ENCODE measurements at regions not wholly inside any gene's neighbourhood (a gene's known extent, or its start where the extent isn't known, plus 50 kb on each side); places are given as distances from the start of the nearest gene placed in this dataset.
"Not testable (repeated sequence)": the region's sequence is repeated elsewhere in the genome, so short reads cannot be mapped to it uniquely, and the experiment has no call there.

DNA sequence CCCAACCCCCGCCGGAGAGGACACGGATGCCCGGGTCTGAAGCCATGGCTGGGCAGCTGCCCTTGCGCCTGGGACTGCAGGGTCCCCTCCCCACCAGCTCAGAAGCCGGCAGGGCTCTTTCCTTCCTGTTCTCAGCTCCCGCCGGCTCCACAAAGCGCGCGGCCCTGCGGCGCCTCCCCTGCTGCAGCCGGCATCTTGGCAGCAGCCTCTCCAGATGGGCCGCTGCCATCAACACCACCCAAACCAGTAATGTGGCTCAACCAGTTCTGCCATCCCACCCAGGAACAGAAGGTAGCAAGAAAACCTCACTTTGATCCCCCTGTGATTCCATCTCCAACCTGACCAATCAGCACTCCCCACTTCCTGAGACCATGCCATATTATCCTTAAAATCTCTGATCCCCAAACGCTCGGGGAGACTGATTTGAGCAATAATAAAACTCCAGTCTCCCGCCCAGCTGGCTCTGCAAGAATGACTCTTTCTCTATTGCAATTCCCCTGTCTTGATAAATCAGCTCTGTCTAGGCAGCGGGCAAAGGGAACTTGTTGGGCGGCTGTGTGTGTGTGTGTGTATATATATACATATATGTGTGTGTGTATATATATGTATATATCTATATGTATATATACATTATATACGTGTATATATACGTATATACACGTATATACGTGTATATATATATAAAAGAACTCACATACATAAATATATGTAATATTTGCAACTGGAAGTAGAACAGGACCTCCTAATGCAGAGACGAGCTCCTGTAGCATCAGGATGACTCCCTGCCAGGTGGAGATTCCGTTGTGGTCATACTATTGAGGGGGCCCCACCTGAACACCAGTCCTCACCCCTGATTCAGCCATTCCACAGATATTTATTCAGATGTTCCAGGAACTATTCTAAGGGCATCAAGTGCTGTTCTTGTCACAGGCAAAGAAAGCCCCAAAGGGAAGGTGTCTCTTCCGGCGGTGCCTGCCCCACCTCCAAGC lies 1674.9 kb downstream of the SPATA31A7 start:
- H3K27ac ChIP-seq; DNase-seq (ENCODE audit: low spot score): not testable (repeated sequence)
- peak overlapping the region; percentile 50 for H3K4me3 ChIP-seq

DNA sequence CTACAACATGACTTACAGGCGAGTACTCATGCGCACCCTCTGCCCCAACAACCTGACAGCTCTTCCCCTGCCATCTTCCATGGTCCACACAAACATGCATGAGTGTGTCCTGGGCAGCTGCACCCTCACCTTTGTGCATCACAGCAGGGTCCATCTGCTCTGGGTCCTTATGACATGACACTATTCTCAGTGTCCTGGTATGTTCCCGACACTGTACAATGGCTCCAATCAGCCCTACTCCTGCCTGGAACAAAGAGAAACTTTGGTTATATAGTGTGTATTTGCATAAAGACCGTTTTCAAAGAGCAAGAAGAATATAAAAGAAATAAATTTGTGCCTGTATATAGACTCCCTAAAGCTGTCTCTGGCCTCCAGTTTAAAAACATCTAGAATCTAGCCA lies 1679.2 kb downstream of the SPATA31A7 start:
- not testable (repeated sequence) for H3K4me3 ChIP-seq; DNase-seq (ENCODE audit: low spot score)

DNA sequence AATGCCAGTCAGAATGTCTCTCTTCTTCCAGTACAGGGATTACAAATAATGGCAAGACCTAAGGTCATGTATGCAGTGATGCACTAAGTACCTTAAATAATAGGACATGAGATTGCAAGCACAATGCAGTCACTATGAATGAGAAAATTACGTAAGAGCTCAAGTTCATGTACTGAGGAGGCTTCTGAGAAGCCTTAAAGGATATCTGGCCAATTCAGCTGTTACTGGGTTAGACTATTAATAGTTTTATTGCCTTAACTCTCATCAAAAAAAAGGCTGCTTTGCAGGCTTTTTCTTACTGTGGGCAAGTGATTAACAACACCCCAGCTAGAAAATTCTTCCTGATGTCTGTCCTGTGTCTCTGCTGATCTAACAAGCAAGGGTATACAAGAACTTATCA lies 1681.9 kb downstream of the SPATA31A7 start:
- not testable (repeated sequence) for DNase-seq (ENCODE audit: low spot score); H3K4me3 ChIP-seq; H3K27ac ChIP-seq

More for the DNA sequence above, 1679.2 kb downstream of the SPATA31A7 start:
- H3K27ac ChIP-seq: not testable (repeated sequence)

DNA sequence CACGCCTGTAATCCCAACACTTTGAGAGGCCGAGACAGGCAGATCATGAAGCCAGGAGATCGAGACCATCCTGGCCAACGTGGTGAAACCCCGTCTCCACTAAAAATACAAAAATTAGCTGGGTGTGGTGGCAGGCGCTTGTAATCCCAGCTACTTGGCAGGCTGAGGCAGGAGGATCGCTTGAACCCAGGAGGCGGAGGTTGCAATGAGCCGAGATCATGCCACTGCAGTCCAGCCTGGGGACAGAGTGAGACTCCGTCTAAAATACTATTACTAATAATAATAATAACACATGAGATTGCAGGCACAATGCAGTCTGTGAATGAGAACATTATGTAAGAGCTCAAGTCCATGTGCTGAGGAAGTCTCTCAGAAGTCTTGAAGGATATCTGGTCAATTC lies 1684.4 kb downstream of the SPATA31A7 start:
- DNase-seq (ENCODE audit: low spot score); H3K27ac ChIP-seq; H3K4me3 ChIP-seq: not testable (repeated sequence)

DNA sequence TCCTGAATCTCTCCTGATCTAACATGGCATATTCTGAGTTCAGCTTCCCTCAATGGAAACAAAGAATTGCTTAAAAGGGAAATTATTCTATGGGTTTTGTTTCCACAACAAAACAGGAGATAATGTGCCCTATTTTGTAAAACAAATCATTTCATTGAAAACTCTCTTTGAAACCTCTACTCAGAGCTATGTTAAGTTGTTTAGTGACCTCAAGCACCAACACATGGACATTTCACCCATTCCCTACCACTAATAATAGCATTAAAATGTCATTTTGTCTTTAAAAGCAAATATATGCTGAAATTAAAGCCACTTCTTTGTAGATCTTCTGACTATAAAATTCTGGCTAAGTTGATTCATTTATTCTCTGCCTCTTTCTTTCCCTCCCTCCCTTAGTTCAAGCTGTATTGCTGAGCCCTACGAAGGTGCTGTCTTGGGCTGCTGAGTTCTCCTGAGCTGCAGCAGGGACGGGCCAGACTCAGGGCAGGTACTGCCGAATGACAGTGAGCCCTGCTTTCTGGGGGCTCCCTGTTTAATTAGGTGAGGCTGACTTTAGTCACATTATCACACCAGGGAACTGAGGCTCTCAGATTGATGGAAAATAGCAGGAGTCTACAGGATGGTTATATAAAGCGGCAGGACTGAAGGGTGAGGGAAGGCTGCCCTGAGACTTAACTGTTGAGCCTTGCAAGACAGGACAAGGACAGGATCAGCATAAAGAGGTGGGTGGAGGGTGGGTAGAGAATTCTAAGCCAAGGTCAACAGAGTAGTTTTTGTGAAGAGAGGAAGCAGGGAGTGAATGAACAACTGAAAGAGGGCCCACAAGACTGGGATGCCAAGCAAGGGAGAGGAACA lies 1685.1 kb downstream of the SPATA31A7 start:
- not testable (repeated sequence) for H3K27ac ChIP-seq; H3K4me3 ChIP-seq; DNase-seq (ENCODE audit: low spot score)

DNA sequence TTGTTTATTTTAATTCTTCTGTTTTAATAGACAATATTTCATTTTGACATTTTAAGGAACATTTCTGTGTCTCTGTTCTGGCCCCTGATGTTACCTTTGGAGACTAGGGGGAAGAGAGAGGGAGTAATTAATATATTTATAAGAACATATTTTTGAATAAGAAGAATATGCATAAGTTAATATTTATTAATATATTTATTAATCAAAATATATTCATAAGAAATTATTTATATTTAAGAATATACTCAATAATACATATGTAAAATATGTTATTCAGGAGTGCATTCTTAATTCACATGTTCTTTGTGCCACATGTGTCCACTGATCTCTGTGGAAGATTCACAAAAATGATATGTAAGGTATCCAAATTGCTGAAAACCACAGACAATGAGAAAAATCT lies 1687.7 kb downstream of the SPATA31A7 start:
- not testable (repeated sequence) for H3K4me3 ChIP-seq; H3K27ac ChIP-seq; DNase-seq (ENCODE audit: low spot score)

DNA sequence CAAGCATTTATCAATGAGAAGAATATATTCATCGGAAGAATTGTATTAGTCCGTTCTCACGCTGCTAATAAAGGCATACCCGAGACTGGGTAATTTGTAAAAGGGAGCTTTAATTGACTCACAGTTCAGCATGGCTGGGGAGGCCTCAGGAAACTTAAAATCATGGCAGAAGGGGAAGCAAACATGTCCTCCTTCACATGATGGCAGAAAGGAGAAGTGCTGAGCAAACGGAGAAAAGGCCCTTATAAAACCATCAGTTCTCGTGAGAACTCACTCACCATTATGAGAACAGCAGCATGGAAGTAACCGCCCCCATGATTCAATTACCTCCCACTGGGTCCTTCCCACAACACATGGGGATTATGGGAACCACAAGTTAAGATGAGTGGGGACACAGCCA lies 1688.2 kb downstream of the SPATA31A7 start:
- not testable (repeated sequence) for DNase-seq (ENCODE audit: low spot score); H3K27ac ChIP-seq

DNA sequence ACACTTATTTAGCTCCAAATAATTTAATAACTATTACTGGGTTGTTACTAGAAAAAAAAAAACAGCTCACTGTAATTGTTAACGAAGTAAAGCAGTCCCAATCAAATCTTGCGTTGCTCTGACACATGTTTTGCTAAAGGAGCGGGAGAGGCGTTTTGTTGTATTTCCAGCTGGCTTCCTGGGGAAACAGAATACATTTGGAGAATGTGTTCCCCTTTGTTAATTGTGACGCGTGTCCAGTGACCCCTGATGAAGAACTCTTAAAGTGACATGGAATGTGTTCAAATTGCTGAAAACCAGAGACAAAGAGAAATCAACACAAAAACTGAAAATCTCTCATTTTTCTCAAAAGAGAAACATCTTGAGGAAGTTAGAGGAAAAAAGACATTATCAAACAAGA lies 1690.6 kb downstream of the SPATA31A7 start:
- not testable (repeated sequence) for H3K27ac ChIP-seq; H3K4me3 ChIP-seq; DNase-seq (ENCODE audit: low spot score)

More for the DNA sequence above, 1688.2 kb downstream of the SPATA31A7 start:
- H3K4me3 ChIP-seq: not testable (repeated sequence)

DNA sequence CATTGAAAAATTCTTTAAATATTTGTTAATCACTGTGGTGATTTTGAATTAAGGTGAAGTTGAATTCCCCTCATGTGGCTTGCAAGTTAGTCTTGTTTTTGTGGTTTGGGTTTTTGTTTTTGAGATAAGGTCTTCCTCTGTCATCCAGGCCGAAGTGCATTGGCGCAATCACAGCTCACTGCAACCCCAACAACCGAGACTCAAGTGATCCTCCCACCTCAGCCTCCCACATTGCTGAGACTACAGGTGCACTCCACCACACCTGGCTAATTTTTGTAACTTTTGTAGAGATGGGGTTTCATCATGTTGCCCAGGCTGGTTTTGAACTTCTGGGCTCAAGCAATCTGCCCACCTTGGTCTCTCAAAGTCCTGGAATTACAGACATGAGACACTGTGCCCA lies 1691.1 kb downstream of the SPATA31A7 start:
- DNase-seq (ENCODE audit: low spot score): not testable (repeated sequence)

DNA sequence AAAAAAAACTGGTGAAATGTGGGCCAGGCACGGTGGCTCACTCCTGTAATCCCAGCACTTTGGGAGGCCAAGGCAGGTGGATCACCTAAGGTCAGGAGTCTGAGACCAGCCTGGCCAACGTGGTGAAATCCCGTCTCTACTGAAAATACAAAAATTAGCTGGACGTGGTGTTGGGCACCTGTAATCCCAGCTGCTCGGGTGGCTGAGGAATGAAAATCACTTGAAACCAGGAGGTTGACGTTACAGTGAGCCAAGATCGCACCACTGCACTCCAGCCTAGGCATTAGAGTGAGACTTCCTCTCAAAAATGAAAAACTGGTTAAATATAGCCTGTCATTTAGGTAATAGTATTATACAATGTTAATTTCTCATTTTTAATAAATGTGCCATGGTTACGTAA lies 1692.0 kb downstream of the SPATA31A7 start:
- not testable (repeated sequence) for H3K4me3 ChIP-seq; DNase-seq (ENCODE audit: low spot score); H3K27ac ChIP-seq

More for the DNA sequence above, 1691.1 kb downstream of the SPATA31A7 start:
- not testable (repeated sequence) for H3K4me3 ChIP-seq, H3K27ac ChIP-seq

DNA sequence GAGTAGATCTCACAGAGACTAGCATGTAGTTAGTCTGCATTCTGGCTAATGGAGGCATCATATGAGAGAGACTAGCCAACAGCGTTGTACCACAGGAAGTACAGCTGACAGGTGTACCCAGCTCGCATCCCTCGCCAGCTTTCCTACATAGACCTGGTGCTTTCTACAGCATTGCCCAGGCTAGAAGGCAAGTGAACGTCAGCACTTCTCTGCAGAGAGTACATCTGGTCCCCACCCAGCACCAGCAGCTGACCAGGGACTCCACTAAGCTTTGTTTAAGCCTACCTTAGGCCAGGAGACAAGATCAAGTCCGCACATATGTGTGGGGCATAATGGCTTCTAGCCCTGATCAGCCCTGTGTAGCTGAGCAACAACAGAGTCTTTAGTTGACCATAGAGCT lies 1692.9 kb downstream of the SPATA31A7 start:
- not testable (repeated sequence) for H3K4me3 ChIP-seq; H3K27ac ChIP-seq; DNase-seq (ENCODE audit: low spot score)

DNA sequence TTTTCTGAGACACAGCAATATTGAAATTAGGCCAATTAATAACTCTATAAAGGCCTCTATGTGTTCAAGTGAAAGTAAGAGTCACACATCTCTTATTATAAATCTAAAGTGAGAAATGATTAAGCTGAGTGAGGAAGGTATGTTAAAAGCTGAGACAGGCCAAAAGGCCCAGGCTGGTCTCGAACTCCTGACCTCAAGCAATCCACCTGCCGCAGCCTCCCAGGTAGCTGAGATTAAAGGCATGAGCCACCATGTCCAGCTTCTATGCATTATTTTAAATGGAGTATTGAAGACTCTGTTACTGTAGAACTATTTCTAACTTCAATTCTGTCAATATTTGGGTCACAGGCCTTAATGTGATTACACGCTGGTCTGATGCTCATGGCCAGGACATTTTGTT lies 1706.9 kb downstream of the SPATA31A7 start:
- not testable (repeated sequence) for H3K4me3 ChIP-seq; H3K27ac ChIP-seq; DNase-seq (ENCODE audit: low spot score)

DNA sequence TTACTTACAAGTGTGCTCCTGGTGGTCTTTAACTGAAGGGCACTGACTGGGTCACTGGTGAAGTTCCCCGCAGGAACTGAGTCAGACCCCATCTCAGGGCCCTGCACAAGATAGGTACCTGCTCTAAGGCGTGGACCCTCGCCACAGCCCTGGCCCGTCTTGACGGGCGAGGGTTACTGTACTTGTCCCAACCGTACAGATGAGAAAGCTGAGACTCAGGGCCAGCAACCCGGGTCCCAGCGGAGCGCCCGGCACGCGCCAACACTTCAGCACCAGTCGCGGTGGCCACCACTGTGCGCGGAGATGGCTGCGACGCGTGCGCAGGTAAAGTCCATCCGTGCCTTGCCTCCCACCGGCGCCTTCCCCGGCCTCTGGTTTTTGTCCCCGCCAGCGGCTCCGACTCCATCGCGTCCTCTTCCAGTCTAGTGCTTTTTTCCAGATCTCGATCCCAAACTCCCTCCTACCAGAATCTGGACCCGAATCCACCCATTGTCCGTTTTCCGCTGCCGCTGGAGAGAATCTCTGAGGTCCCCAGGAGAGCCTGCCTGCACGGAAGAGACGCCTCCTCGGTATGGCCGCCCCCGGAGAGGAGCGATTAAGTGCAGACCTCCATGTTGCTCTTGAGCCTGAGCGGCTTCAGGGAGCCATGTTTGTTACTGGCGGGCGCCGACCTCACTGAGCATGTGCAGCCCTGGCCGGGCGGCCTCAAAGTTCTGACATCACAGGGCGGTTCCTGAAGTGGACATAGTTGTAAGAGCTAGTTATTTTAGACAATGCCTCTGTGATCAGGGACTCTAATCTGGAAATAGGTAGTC lies 1707.8 kb downstream of the SPATA31A7 start:
- DNase-seq (ENCODE audit: low spot score): not testable (repeated sequence)
- Histone ChIP-seq H3K27ac (peak overlapping the region; percentile 42 to 79), H3K4me3 (peak overlapping the region; percentile 66)

DNA sequence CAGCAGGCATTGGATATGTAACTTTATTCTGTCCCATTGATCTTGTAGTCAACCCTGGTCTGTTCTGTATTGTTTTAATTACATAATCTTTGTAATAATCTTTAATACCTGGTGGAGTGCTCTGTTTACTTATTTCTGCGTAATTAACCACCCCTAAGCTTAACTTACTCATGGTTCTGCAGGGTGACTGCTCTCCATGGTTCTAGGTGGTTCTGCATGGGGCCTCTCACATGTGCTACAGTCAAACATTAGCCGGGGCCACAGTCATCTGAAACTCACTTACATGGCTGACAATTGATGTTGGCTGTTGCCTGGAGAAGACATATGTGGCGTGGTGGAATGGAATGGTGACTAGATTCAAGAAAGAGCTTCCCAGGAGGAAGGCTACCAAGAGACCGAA lies 1709.8 kb downstream of the SPATA31A7 start:
- H3K4me3 ChIP-seq; H3K27ac ChIP-seq; DNase-seq (ENCODE audit: low spot score): not testable (repeated sequence)

DNA sequence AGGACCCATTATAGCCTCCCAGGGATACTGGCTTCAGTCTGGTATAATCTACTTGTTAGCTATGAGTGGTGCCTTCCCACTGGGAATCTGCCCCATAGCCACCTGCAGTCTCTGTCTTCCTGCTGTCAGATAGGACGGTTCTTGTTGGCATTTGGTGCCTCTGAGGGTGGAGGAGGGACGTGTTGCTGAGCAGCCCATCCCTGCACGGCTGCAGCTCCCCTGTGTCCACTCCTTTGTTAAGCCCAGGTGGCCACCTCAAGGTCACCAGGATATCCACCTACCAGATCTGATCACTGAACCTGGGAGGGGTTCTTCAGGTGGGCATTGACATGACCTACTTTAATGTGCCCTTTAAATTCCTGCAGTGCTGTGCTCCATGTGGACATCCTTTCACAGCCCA lies 1714.2 kb downstream of the SPATA31A7 start:
- H3K4me3 ChIP-seq; DNase-seq (ENCODE audit: low spot score); H3K27ac ChIP-seq: not testable (repeated sequence)

DNA sequence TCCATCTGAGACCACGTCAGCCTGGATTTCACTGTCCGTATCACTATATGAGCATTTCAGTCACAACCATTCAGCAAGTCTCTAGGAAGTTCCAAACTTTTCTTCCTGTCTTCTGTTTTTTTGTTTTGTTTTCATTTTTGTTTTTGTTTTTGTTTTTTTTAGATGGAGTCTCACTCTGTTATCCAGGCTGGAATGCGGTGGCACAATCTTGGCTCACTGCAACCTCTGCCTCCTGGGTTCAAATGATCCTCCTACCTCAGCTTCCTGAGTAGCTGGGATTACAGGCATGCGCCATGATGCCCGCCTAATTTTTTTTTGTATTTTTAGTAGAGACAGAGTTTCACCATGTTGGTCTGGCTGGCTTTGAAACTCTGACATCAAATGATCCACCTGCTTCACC lies 1715.9 kb downstream of the SPATA31A7 start:
- DNase-seq (ENCODE audit: low spot score); H3K27ac ChIP-seq; H3K4me3 ChIP-seq: not testable (repeated sequence)

DNA sequence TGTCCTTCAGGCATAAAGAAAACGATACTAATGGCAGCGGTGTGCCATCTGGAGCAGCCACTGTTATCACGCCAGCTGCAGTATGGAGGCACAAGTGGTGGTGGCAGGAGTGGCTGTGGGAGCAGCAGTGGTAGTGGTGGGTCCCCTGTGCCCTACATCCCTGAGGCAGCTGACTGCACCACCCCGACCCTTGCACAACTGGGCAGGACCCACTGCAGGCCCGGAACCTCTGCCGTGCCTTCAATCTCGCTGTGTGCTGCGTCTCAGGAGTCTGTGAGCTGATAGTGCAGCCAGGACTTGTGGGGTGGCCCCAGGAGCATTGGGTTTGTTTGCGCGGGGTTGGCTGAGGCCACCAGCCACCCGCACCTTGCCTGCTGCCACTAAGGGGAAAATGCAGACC lies 1718.0 kb downstream of the SPATA31A7 start:
- H3K4me3 ChIP-seq; DNase-seq (ENCODE audit: low spot score); H3K27ac ChIP-seq: not testable (repeated sequence)

DNA sequence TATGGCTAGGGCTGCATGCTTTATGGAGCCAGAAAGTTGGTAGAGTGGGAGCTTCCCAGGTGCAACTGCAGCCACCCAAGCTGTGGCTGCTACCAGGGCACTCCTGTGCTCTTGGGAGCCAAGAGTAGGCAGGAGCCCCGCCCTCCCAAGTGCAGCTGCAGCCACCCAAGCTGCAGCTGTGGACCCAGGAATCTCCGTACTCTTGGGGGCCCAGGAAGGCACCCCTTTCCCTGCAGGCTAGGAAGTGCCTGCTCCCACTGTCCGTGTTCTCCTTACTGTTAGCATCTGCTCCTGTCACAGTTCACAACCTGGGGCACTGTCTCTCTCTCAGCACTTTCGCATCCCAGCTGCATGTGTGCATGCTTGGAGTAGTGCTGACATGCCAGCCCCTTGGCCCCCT lies 1718.4 kb downstream of the SPATA31A7 start:
- H3K4me3 ChIP-seq; H3K27ac ChIP-seq; DNase-seq (ENCODE audit: low spot score): not testable (repeated sequence)

DNA sequence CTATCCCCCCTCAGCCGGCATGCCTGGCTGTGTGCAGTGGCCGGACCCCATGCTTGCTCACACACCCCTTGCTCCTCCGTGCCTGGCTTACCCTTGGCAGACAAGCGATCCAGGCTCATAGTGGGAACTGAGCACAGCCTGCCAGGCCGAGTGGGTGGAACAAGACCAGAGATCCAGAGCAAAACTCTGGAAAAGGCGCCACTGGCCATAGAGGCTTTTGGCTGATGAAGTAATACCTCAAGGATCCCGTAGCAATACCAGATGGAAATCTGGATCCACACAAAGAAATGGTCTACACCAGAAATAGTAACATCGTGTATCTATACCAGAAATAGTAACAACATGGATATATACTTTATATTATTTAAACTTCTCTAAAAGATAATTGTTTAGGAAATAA lies 1719.6 kb downstream of the SPATA31A7 start:
- not testable (repeated sequence) for DNase-seq (ENCODE audit: low spot score); H3K27ac ChIP-seq; H3K4me3 ChIP-seq

Measured in coronary artery (tissue), 2 donors.